Endothelial cell of umbilical vein (primary cell): ENCODE measurements at regions not wholly inside any gene's neighbourhood (a gene's known extent, or its start where the extent isn't known, plus 50 kb on each side); places are given as distances from the start of the nearest gene placed in this dataset.

Source experiments
- BruUV-seq: library from RNA; stranded (reverse); fragments of 400-500 nt; replicated peaks from 2 replicates; lab custom pipeline; 2021; lab: Mats Ljungman, UMichigan
- CTCF ChIA-PET: fragments of 300-600, 350-600 bp; sonication (Branson Sonifier 250); formaldehyde crosslinking; loops from one replicate; lab custom pipeline; 2021; ENCODE audit warnings: antibody characterized with exemption, inconsistent platforms; lab: Charles Lee
- POLR2A ChIA-PET: fragments of 300-600, 350-600 bp; sonication (Branson Sonifier 250); formaldehyde crosslinking; loops from one replicate; lab custom pipeline; 2021; ENCODE audit warnings: antibody characterized with exemption, inconsistent platforms; lab: Charles Lee
- DNase-seq: peaks from one replicate; pipeline ENCODE4 v3.0.0-alpha.2; 2011; ENCODE audit warnings: low read depth, low spot score
- FAIRE-seq: peaks from 2 replicates; lab custom pipeline; 2011; peaks lifted over from hg19 to GRCh38; lab: Jason Lieb, UNC
- H2AFZ ChIP-seq: 2 replicates; pipeline ENCODE4 v1.6.0; 2012; ENCODE audit warnings: low read depth, low read length, control low read depth, inconsistent platforms
- H3K27ac ChIP-seq: 2 replicates; pipeline ENCODE4 v1.5.1; 2011; ENCODE audit warnings: low read depth, mild to moderate bottlenecking, control low read depth, low read length, moderate library complexity; ENCODE audit not compliant: insufficient read depth
- H3K27me3 ChIP-seq, 2 experiments: 2 replicates each; pipeline versions ENCODE4 v1.6.0 to v1.6.1; 2011; ENCODE audit warnings: low read length in 2 of 2, mixed read lengths in 1 of 2; ENCODE audit not compliant: control insufficient read depth in 2 of 2, insufficient read depth in 2 of 2
- H3K36me3 ChIP-seq, 2 experiments: 2 replicates in 1 of 2; 3 replicates in 1 of 2; pipeline ENCODE4 v1.5.1; 2011; ENCODE audit warnings: low read length in 2 of 2, mild to moderate bottlenecking in 1 of 2, moderate library complexity in 1 of 2; ENCODE audit not compliant: control insufficient read depth in 2 of 2, insufficient read depth in 2 of 2; ENCODE audit errors: extremely low read depth in 1 of 2
- H3K4me1 ChIP-seq: 3 replicates; pipeline ENCODE4 v1.5.1; 2011; ENCODE audit warnings: mild to moderate bottlenecking, low read length; ENCODE audit not compliant: control insufficient read depth, insufficient read depth; ENCODE audit errors: extremely low read depth
- H3K4me2 ChIP-seq: 2 replicates; pipeline ENCODE4 v1.6.1; 2011; ENCODE audit warnings: low read length, control low read depth, mixed read lengths; ENCODE audit not compliant: insufficient read depth
- H3K4me3 ChIP-seq, 3 experiments: fragments of 200-600 bp in 1 of 3; sonication (generic), shearing (Covaris generic) in 1 of 3; replicated peaks in 1 of 3; 2 replicates each; pipeline ENCODE4 v1.5.1; 2011 to 2016; ENCODE audit warnings: control low read depth in 3 of 3, low read length in 3 of 3, mild to moderate bottlenecking in 2 of 3, inconsistent platforms in 1 of 3, low read depth in 1 of 3, moderate library complexity in 1 of 3; ENCODE audit not compliant: insufficient read depth in 1 of 3
- H3K79me2 ChIP-seq: 2 replicates; pipeline ENCODE4 v1.6.0; 2012; ENCODE audit warnings: low read length, inconsistent platforms; ENCODE audit not compliant: control insufficient read depth, insufficient read depth
- H3K9ac ChIP-seq: replicated peaks from 2 replicates; pipeline ENCODE3; 2011; ENCODE audit warnings: low read length, control low read depth; ENCODE audit not compliant: insufficient read depth; ENCODE audit errors: extremely low read depth
- H3K9me1 ChIP-seq: replicated peaks from 3 replicates; pipeline ENCODE4 v1.6.0; 2011; ENCODE audit warnings: mild to moderate bottlenecking, low read length; ENCODE audit not compliant: control insufficient read depth, insufficient read depth; ENCODE audit errors: extremely low read depth
- H3K9me3 ChIP-seq: replicated peaks from 2 replicates; pipeline ENCODE4 v1.5.1; 2012; ENCODE audit warnings: low read length, inconsistent platforms; ENCODE audit not compliant: control insufficient read depth, insufficient read depth
- H4K20me1 ChIP-seq: replicated peaks from 2 replicates; pipeline ENCODE3; 2011; ENCODE audit warnings: mild to moderate bottlenecking, low read length; ENCODE audit not compliant: control insufficient read depth, insufficient read depth; ENCODE audit errors: extremely low read depth
- EZH2 ChIP-seq: IDR thresholded peaks from 2 replicates; pipeline ENCODE4 v1.6.1; 2012; ENCODE audit warnings: borderline replicate concordance, low read depth, mild to moderate bottlenecking, moderate library complexity, low read length, inconsistent platforms; ENCODE audit not compliant: severe bottlenecking
- FOS ChIP-seq: IDR thresholded peaks from 2 replicates; pipeline ENCODE4 v1.6.1; 2011; ENCODE audit warnings: mild to moderate bottlenecking, low read length, moderate library complexity, borderline replicate concordance; ENCODE audit not compliant: insufficient read depth
- GATA2 ChIP-seq: IDR thresholded peaks from 2 replicates; pipeline ENCODE4 v1.7.0; 2011; ENCODE audit warnings: low read depth, mild to moderate bottlenecking, moderate library complexity, mixed read lengths, low read length; ENCODE audit not compliant: insufficient read length, insufficient read depth
- JUN ChIP-seq: IDR thresholded peaks from 2 replicates; pipeline ENCODE4 v1.6.1; 2011; ENCODE audit warnings: borderline replicate concordance, low read depth; ENCODE audit not compliant: insufficient read length, insufficient read depth
- MAX ChIP-seq: IDR thresholded peaks from 2 replicates; pipeline ENCODE4 v1.6.1; 2011; ENCODE audit not compliant: insufficient read depth, insufficient read length
- MYC ChIP-seq: IDR thresholded peaks from one replicate; pipeline ENCODE4 v1.6.1; 2011; ENCODE audit warnings: mild to moderate bottlenecking, low read depth, low read length
- POLR2A ChIP-seq: IDR thresholded peaks from 2 replicates; pipeline ENCODE4 v1.6.1; 2012; ENCODE audit warnings: low read depth, mild to moderate bottlenecking, control low read depth, low read length
- POLR2AphosphoS5 ChIP-seq: IDR thresholded peaks from 2 replicates; pipeline ENCODE4 v1.6.1; 2012; ENCODE audit warnings: low read depth, mild to moderate bottlenecking, control low read depth, low read length, moderate library complexity; ENCODE audit not compliant: insufficient read depth
- dilution Hi-C: fragments of 300-500 bp; cut with MboI; formaldehyde crosslinking; loops from one replicate; pipeline ENCODE4 v1.15.0; 2019; ENCODE audit warnings: low sequenced_read_pairs; ENCODE audit not compliant: extremely low pct_ligation_motif_present
- intact Hi-C: fragments of 100-400 bp; cut with micrococcal nuclease; formaldehyde crosslinking; loops from one replicate; pipeline ENCODE4 v1.10.0; 2022
- TF ChIP-seq, protein P1 (sequence below), 2 donors: IDR thresholded peaks; 1 replicate in 1 of 2; 2 replicates in 1 of 2; pipeline ENCODE4 v1.5.1; 2011; ENCODE audit warnings: low read length in 2 of 2, mild to moderate bottlenecking in 2 of 2, moderate library complexity in 2 of 2, control low read depth in 1 of 2, inconsistent platforms in 1 of 2, low read depth in 1 of 2; ENCODE audit not compliant: insufficient read depth in 1 of 2; ENCODE audit errors: extremely low read depth in 1 of 2

- POLR2A ChIA-PET = no interaction called here
- dilution Hi-C loops = no loop called here
Measured at GRCh38 chr3:181488536-181488935, 223.2 kb upstream of the SOX2 start.

GRCh38 chr3:181487236-181487978, 224.3 kb upstream of the SOX2 start:
- Histone ChIP-seq H3K27ac (no peak overlapping the region), H3K4me1 (no peaks in the 10 kb centered on the region), H3K27me3 (no peaks in the 10 kb centered on the region), H3K9me3 (no peaks in the 10 kb centered on the region), H3K4me2 (no peak overlapping the region), H3K9ac (no peak overlapping the region), H3K9me1 (no peaks in the 10 kb centered on the region), H3K4me3 (no peak overlapping the region), H3K36me3 (no peaks in the 10 kb centered on the region), H4K20me1 (no peaks in the 10 kb centered on the region), H2AFZ (no peak overlapping the region), H3K79me2 (no peaks in the 10 kb centered on the region)
- no TSS peak for BruUV-seq
- ChIA-PET POLR2A (no interaction called here), CTCF (no interaction called here)
- intact Hi-C loops (no loop called here), dilution Hi-C loops (no loop called here)
- no peak for TF ChIP-seq MYC
- TF ChIP-seq MAX = no peak
- no peak for TF ChIP-seq JUN
- TF ChIP-seq POLR2A = no peak
- no peak for TF ChIP-seq FOS
- no peak for TF ChIP-seq EZH2
- TF ChIP-seq, protein P1, sequence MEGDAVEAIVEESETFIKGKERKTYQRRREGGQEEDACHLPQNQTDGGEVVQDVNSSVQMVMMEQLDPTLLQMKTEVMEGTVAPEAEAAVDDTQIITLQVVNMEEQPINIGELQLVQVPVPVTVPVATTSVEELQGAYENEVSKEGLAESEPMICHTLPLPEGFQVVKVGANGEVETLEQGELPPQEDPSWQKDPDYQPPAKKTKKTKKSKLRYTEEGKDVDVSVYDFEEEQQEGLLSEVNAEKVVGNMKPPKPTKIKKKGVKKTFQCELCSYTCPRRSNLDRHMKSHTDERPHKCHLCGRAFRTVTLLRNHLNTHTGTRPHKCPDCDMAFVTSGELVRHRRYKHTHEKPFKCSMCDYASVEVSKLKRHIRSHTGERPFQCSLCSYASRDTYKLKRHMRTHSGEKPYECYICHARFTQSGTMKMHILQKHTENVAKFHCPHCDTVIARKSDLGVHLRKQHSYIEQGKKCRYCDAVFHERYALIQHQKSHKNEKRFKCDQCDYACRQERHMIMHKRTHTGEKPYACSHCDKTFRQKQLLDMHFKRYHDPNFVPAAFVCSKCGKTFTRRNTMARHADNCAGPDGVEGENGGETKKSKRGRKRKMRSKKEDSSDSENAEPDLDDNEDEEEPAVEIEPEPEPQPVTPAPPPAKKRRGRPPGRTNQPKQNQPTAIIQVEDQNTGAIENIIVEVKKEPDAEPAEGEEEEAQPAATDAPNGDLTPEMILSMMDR (IDR thresholded peaks at IDR 0.05; ENCODE audit: extremely low read depth in 1 of 2, insufficient read depth in 1 of 2, low read depth in 1 of 2, low read length in 2 of 2) = no peak
- no peak for TF ChIP-seq POLR2AphosphoS5
- no peak for TF ChIP-seq GATA2
- FAIRE-seq (no peak), DNase-seq (no peak)

More at GRCh38 chr3:181488536-181488935, 223.2 kb upstream of the SOX2 start:
- Histone ChIP-seq H3K27ac (no peak overlapping the region), H3K4me3 (no peak overlapping the region), H3K9me3 (no peaks in the 10 kb centered on the region), H3K4me2 (no peak overlapping the region), H4K20me1 (no peaks in the 10 kb centered on the region), H3K4me1 (no peaks in the 10 kb centered on the region), H3K9me1 (no peaks in the 10 kb centered on the region), H3K79me2 (no peaks in the 10 kb centered on the region), H3K36me3 (no peaks in the 10 kb centered on the region), H2AFZ (no peak overlapping the region), H3K9ac (no peak overlapping the region), H3K27me3 (no peaks in the 10 kb centered on the region)
- no peak for TF ChIP-seq JUN
- DNase-seq (no peak), FAIRE-seq (no peak)
- no TSS peak for BruUV-seq
- intact Hi-C loops = no loop called here
- CTCF ChIA-PET = no interaction called here
